ENCODE measurements at regions not wholly inside any gene's neighbourhood (a gene's known extent, or its start where the extent isn't known, plus 50 kb on each side); places are given as distances from the start of the nearest gene placed in this dataset.
"Not testable (repeated sequence)": the region's sequence is repeated elsewhere in the genome, so short reads cannot be mapped to it uniquely, and the experiment has no call there.

GRCh38 chrX:155819966-155820491, 61.1 kb upstream of the VAMP7 start:
- DNase-seq (ENCODE audit: low read depth in 3 of 3), result peak in 2 of 3 experiments; percentile 6 to 12

- no peak for DNase-seq (ENCODE audit: low read depth in 3 of 3)
Observed at GRCh38 chrX:155819525-155819924, 61.6 kb upstream of the VAMP7 start.

- DNase-seq (ENCODE audit: low read depth in 3 of 3), result not testable (repeated sequence)
Observed at GRCh38 chrX:155814391-155814790, 66.8 kb upstream of the VAMP7 start.

- DNase-seq (ENCODE audit: low read depth in 3 of 3), result no peak
Observed at GRCh38 chrX:155779831-155780230, 101.3 kb upstream of the VAMP7 start.

GRCh38 chrX:155778844-155779553, 102.1 kb upstream of the VAMP7 start:
- no peak for DNase-seq (ENCODE audit: low read depth in 3 of 3)

GRCh38 chrX:155774387-155774786, 106.8 kb upstream of the VAMP7 start:
- no peak for DNase-seq (ENCODE audit: low read depth in 3 of 3)

- DNase-seq (ENCODE audit: low read depth in 3 of 3), result no peak
Observed at GRCh38 chrX:155767876-155768769, 113.0 kb upstream of the VAMP7 start.

GRCh38 chrX:155767051-155767875, 113.9 kb upstream of the VAMP7 start:
- peak in 2 of 3 experiments; percentile 1 to 5 for DNase-seq (ENCODE audit: low read depth in 3 of 3)

GRCh38 chrX:155766321-155766720, 114.8 kb upstream of the VAMP7 start:
- DNase-seq (ENCODE audit: low read depth in 3 of 3), result no peak

GRCh38 chrX:155761185-155761584, 120.0 kb upstream of the VAMP7 start:
- DNase-seq (ENCODE audit: low read depth in 3 of 3), result no peak

GRCh38 chrX:155757046-155757759, 123.9 kb upstream of the VAMP7 start:
- no peak for DNase-seq (ENCODE audit: low read depth in 3 of 3)

GRCh38 chrX:155755706-155756337, 125.3 kb upstream of the VAMP7 start:
- DNase-seq (ENCODE audit: low read depth in 3 of 3), result no peak

GRCh38 chrX:155751131-155751530, 130.0 kb upstream of the VAMP7 start:
- no peak for DNase-seq (ENCODE audit: low read depth in 3 of 3)

- no peak for DNase-seq (ENCODE audit: low read depth in 3 of 3)
Observed at GRCh38 chrX:155747520-155747919, 133.6 kb upstream of the VAMP7 start.

GRCh38 chrX:155745792-155746191, 133.0 kb upstream of the TMLHE start:
- no peak for DNase-seq (ENCODE audit: low read depth in 3 of 3)

GRCh38 chrX:155744534-155744933, 131.8 kb upstream of the TMLHE start:
- DNase-seq (ENCODE audit: low read depth in 3 of 3), result no peak

- not testable (repeated sequence) for DNase-seq (ENCODE audit: low read depth in 3 of 3)
Observed at GRCh38 chrX:155728335-155728734, 115.6 kb upstream of the TMLHE start.

- DNase-seq (ENCODE audit: low read depth in 3 of 3), result no peak
Observed at GRCh38 chrX:155718972-155719586, 106.3 kb upstream of the TMLHE start.

- DNase-seq (ENCODE audit: low read depth in 3 of 3), result no peak
Observed at GRCh38 chrX:155715141-155715540, 102.4 kb upstream of the TMLHE start.

- no peak for DNase-seq (ENCODE audit: low read depth in 3 of 3)
Observed at GRCh38 chrX:155695419-155695818, 82.7 kb upstream of the TMLHE start.
